Stimulated activated CD4-positive, alpha-beta T cell treated with anti-CD3 and anti-CD28 coated beads, Interleukin-1b, Interleukin-23, amount 100 ng/mL, for 48 hours (primary cell): ENCODE measurements at regions not wholly inside any gene's neighbourhood (a gene's known extent, or its start where the extent isn't known, plus 50 kb on each side); places are given as distances from the start of the nearest gene placed in this dataset.

Experiments used
- DNase-seq: peaks from one replicate; pipeline ENCODE4 v3.0.0-alpha.2; 2020

- DNase-seq: no peak
These were observed 296.0 kb downstream of the PCNX1 start for GRCh38 chr14:71203306-71203705.

GRCh38 chr14:71204231-71204630 is 297.0 kb downstream of the PCNX1 start:
- no peak for DNase-seq

- no peak for DNase-seq
These were observed 297.5 kb downstream of the PCNX1 start for GRCh38 chr14:71204768-71205167.

GRCh38 chr14:71206123-71206522 is 298.9 kb downstream of the PCNX1 start:
- no peak for DNase-seq

GRCh38 chr14:71206766-71207371 is 299.6 kb downstream of the PCNX1 start:
- DNase-seq: no peak

- no peak for DNase-seq
These were observed 301.6 kb downstream of the PCNX1 start for GRCh38 chr14:71208702-71209357.

- no peak for DNase-seq
These were observed 302.6 kb downstream of the PCNX1 start for GRCh38 chr14:71209888-71210287.

GRCh38 chr14:71212093-71212492 is 304.8 kb downstream of the PCNX1 start:
- DNase-seq: no peak

- no peak for DNase-seq
These were observed 305.4 kb downstream of the PCNX1 start for GRCh38 chr14:71212683-71213107.

GRCh38 chr14:71214241-71214640 is 307.0 kb downstream of the PCNX1 start:
- no peak for DNase-seq

- no peak for DNase-seq
These were observed 313.2 kb downstream of the PCNX1 start for GRCh38 chr14:71220462-71220861.

GRCh38 chr14:71221119-71221518 is 313.9 kb downstream of the PCNX1 start:
- DNase-seq: no peak

GRCh38 chr14:71225113-71225512 is 317.9 kb downstream of the PCNX1 start:
- no peak for DNase-seq

GRCh38 chr14:71228711-71229110 is 321.5 kb downstream of the PCNX1 start:
- no peak for DNase-seq

- no peak for DNase-seq
These were observed 322.6 kb downstream of the PCNX1 start for GRCh38 chr14:71229875-71230274.

- DNase-seq: no peak
These were observed 323.6 kb downstream of the PCNX1 start for GRCh38 chr14:71230897-71231296.

- no peak for DNase-seq
These were observed 324.5 kb downstream of the PCNX1 start for GRCh38 chr14:71231521-71232393.

- DNase-seq: no peak
These were observed 325.2 kb downstream of the PCNX1 start for GRCh38 chr14:71232506-71232905.

- no peak for DNase-seq
These were observed 328.6 kb downstream of the PCNX1 start for GRCh38 chr14:71235875-71236274.

- DNase-seq: no peak
These were observed 329.2 kb downstream of the PCNX1 start for GRCh38 chr14:71236487-71236886.

GRCh38 chr14:71237556-71237955 is 330.3 kb downstream of the PCNX1 start:
- DNase-seq: no peak

- no peak for DNase-seq
These were observed 331.6 kb downstream of the PCNX1 start for GRCh38 chr14:71238835-71239234.

GRCh38 chr14:71240171-71240570 is 332.9 kb downstream of the PCNX1 start:
- no peak for DNase-seq
